ENCODE measurements at regions not wholly inside any gene's neighbourhood (a gene's known extent, or its start where the extent isn't known, plus 50 kb on each side); places are given as distances from the start of the nearest gene placed in this dataset.
A peak's percentile ranks its signal among the peaks of the same experiment; 100 is the strongest.

DNA sequence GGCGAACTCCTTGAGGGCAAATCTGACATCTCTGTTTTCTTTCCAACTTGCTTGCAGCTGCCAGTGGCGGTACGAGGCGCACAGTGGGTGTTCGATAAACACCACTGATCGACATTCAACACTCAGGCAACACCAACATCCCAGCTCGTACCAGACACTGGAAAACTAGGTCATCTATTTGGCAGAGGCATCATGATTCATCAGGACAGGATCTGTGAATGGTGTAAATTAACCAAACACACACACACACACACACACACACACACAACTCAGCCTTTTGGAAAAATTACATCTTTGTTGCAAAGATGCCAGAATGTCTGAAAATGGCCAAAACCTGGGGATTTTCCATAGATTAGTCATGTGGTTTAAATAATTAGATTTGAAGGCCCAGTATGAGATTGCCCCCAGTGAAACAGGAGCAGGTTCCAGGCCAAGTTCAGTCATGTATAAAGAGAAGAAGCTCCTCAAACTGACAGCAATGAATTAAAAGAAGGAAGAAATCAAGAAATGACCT is 150.5 kb upstream of the NCKAP5 start:
- no peak for DNase-seq (ENCODE audit: low spot score)

GRCh38 chr2:133720429-133720828 is 152.2 kb upstream of the NCKAP5 start:
- no peak for DNase-seq (ENCODE audit: low spot score)

DNA sequence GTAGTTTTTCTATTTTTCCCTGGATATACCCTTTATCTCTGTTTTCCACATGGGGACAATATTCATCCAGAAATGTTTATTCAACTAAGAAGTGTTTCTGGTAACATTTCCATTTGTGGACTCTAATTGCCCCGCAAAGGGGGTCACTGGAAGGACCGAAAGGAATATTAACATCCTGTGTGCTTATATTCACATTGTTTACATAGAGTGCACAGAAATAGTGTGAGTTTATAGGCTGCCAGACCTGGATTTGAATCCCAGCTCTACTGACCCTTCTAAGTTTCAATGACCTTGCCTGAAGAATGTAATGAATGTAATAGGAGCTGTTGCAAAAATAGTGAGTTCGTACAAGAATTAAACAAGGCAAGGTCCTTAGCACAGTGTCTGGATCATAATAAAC is 152.9 kb upstream of the NCKAP5 start:
- no peak for DNase-seq (ENCODE audit: low spot score)

GRCh38 chr2:133723133-133723532 is 154.9 kb upstream of the NCKAP5 start:
- DNase-seq (ENCODE audit: low spot score) = no peak

- no peak for DNase-seq (ENCODE audit: low spot score)
Observed at GRCh38 chr2:133726973-133727372, 158.7 kb upstream of the NCKAP5 start.

GRCh38 chr2:133732059-133732458 is 163.8 kb upstream of the NCKAP5 start:
- DNase-seq (ENCODE audit: low spot score) = no peak

- DNase-seq (ENCODE audit: low spot score) = no peak
Observed at GRCh38 chr2:133732982-133733900, 165.0 kb upstream of the NCKAP5 start.

GRCh38 chr2:133733901-133734255 is 165.6 kb upstream of the NCKAP5 start:
- DNase-seq (ENCODE audit: low spot score) = no peak

- no peak for DNase-seq (ENCODE audit: low spot score)
Observed at GRCh38 chr2:133734716-133735495, 166.6 kb upstream of the NCKAP5 start.

DNA sequence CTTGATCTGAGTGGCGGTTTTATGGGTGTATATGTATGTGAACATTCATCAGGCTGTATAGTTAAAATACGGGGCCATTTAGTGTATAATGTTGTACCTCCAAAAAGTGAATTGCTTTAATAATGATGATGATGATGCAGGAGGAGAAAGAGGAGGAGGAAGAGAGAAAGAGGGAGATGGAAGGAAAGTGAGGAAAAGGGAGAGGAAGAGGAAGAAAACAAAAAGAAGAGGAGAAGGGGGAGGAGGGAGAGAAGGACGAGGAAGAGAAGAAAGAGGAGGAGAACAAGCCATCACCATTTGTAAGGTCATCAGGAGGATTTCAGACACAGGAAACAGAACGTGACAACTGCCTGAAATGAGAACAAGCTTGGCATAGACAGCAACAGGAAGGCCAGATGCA is 168.4 kb upstream of the NCKAP5 start:
- no peak for DNase-seq (ENCODE audit: low spot score)

- DNase-seq (ENCODE audit: low spot score) = peak; percentile 23
Observed at GRCh38 chr2:133737242-133737993, 169.2 kb upstream of the NCKAP5 start.

DNA sequence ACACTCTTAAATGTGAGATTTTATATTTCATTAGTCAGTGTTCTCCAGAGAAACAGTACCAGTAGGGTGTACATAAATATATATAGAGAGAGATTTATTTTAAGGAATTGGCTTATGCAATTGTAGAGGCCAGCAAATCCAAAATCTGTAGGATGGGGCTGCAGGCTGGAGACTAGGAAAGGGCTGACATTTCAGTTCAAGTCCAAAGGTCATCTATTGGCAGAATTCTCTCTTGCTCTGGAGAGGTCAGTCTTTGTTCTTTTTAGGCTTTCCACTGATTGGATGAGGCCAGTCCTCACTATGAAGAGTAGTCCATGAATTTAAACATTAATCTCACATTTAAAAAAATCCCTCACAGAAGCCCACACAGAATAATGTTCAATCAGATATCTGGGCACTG is 170.8 kb upstream of the NCKAP5 start:
- DNase-seq (ENCODE audit: low spot score) = no peak

DNA sequence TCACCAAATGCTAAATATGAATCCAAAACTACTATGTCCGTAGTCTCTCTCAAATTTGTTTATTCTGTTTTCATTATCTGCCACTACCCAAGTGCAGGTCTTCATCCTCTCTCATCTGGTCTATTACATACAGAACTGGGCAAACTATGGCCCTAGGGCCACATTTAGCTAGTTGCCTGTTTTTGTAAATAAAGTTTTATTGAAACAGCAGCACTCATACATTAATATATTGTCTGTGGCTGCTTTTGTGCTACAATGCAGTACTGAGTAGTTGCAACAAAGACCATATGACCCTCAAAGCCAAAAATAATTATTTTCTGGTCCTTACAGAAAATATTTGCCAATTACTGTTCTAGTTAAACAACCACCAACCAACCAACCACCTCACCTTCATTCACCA is 172.2 kb upstream of the NCKAP5 start:
- no peak for DNase-seq (ENCODE audit: low spot score)

- DNase-seq (ENCODE audit: low spot score) = no peak
Observed at GRCh38 chr2:133748007-133748700, 179.9 kb upstream of the NCKAP5 start.

- no peak for DNase-seq (ENCODE audit: low spot score)
Observed at GRCh38 chr2:133753665-133754064, 185.4 kb upstream of the NCKAP5 start.

DNA sequence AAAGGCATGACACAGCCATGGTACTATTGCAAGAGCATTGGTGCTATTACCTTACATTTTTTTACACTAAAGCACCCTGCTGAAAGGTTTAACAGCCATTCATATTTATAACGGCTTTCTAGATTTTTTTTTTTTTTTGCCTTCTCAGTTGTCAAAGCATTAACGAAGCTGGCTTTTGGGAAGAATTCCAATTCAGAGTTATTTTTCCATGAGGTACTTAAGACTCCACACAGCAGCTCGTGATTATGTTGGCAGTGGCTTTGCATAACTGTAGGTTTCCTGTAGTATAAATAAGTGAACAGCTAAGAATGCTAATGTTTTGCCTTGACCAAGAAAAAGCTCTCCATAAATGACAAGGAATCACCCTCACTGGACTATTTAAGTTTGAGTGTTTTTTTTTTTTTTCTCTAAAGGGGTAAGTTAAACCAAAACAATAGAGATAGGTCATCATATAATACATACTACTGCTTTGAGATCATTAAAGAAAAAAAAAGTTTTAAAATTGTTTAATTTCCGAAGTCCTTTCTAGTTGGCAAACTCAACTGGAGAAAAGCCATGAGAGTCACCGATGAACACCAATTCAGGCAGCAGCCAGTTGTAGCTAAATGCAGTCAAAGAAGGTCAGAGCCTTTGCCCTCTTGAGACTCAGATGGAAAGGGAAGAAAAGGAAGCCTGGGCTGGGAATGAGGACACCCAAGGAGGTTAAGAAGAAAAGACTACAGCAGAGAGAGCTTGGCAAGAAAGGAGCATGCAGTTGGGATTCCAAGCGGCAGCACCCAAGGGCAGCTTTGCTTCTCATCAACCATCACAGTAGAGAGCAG is 187.4 kb upstream of the NCKAP5 start:
- DNase-seq (ENCODE audit: low spot score) = no peak

- no peak for DNase-seq (ENCODE audit: low spot score)
Observed at GRCh38 chr2:133756833-133757232, 188.6 kb upstream of the NCKAP5 start.

DNA sequence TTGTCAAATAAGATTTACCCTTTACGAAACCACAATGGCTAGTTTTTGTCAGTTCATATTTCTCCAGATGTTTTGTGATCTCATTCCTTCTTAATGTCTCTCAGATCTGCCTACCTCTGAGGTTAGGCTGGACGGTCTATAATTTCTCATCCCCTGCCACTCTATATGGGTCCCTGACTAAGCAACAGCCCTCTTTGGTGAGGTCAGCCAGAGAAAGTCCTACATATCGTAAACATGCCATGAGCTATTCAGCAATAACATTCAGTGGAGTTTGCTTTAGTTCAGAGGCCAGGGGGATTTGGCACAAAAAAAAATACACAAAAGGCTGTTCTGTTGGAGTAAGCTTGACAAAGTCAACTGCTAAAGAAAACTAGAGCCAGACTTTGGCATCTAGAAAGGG is 192.1 kb upstream of the NCKAP5 start:
- no peak for DNase-seq (ENCODE audit: low spot score)

DNA sequence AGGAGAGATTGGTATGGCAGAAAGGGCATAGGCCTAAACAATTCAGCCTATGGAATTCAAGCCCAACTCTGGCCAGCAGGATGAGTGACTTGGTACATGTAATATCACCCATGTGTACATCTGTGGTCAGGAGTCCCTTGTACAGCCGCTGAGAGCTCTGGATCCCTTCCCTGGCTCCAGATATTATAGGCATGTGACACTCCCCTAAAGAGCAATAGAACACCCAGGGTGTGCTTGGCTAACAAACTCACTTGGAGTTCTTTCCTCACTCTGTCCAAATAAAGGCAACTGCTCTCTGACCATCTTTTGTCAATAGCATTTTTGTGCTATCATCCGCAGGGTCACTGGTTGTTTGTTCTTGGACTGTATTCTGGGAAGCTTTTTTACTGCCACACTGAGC is 197.4 kb upstream of the NCKAP5 start:
- DNase-seq (ENCODE audit: low spot score) = no peak

GRCh38 chr2:133766164-133766832 is 198.0 kb upstream of the NCKAP5 start:
- no peak for DNase-seq (ENCODE audit: low spot score)

Data from kidney capillary endothelial cell (primary cell).